A673 (cell line): ENCODE measurements at regions not wholly inside any gene's neighbourhood (a gene's known extent, or its start where the extent isn't known, plus 50 kb on each side); places are given as distances from the start of the nearest gene placed in this dataset.

Experiments used
- CTCF ChIP-seq: fragments of 300-800, 200-600 bp; sonication (generic); conservative IDR thresholded peaks from 2 replicates; pipeline ENCODE4 v1.5.1; 2017; ENCODE audit warnings: low read depth, mild to moderate bottlenecking, antibody characterized with exemption, low read length, moderate library complexity, mixed read lengths
- EZH2 ChIP-seq: fragments of 200-600 bp; sonication (generic); IDR thresholded peaks from 2 replicates; pipeline ENCODE4 v1.6.1; 2017; ENCODE audit warnings: borderline replicate concordance, low read depth, mild to moderate bottlenecking, mixed read lengths, antibody characterized with exemption, low read length; ENCODE audit not compliant: poor library complexity, severe bottlenecking

- TF ChIP-seq CTCF (no peak), EZH2 (no peak)
Measured at GRCh38 chr22:47392054-47392347, 629.6 kb downstream of the TBC1D22A start.
